ENCODE measurements at regions not wholly inside any gene's neighbourhood (a gene's known extent, or its start where the extent isn't known, plus 50 kb on each side); places are given as distances from the start of the nearest gene placed in this dataset.

GRCh38 chr3:43207628-43208085 is 78.7 kb upstream of the SNRK start:
- no peak for DNase-seq

DNA sequence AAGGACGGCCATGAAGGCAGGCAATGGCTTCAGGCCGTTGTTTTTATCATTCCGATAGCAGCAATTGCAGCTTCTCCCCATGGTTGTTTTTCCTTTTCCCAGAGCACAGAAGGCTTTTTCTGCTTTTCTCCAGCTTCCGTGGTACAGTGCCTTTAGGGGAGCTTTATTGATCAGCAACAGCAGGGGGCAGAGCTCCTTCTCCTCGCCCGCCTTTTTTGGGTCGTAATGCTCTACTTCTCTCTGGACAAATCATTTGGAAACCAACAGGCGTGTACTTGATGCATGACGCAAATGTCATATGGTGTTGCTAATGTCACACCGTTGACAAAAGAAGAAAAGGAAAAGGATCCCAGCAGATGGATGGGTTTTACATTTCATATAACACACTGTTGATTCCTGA is 79.7 kb upstream of the SNRK start:
- DNase-seq: no peak

DNA sequence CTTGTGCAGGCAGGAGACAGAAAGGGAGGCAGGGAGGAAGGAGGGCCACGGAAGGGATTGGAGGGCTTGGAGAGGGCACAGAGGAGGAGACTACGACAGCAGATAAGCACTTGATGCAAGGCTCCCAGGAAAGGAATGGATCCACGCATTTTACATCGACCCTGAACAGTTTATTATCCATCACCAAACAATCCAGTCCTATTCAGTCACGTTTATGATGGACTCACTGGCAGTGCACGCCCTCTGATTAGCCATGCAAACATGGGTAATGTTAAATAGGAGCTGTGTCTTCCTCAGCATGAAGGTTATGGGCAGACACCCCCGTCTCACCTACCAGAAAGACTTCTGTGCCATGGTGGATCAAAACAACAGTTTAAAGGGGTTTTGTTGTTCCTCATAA is 80.2 kb upstream of the SNRK start:
- DNase-seq: no peak

DNA sequence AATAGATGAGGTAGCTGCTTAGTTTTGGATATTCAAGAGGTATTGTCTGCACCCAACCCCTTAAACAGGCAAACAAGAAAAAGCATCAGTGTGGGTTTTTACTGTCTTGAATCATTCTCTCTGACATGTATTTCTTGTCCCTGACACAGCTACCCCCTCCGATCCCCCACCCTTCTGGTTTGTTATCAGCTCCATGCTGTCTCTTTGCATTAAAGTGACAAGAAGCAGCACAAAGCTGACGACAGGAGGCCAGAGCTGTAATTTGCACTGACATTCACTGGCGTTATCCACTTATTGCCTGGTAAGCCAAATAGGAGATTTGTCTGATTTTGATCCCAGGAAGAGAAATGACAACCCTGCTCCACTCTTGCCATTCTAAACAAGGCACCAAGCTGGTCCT is 83.3 kb upstream of the SNRK start:
- DNase-seq: no peak

GRCh38 chr3:43201581-43201980 is 84.8 kb upstream of the SNRK start:
- no peak for DNase-seq

- no peak for DNase-seq
Measured at GRCh38 chr3:43199645-43200306, 86.6 kb upstream of the SNRK start.

DNA sequence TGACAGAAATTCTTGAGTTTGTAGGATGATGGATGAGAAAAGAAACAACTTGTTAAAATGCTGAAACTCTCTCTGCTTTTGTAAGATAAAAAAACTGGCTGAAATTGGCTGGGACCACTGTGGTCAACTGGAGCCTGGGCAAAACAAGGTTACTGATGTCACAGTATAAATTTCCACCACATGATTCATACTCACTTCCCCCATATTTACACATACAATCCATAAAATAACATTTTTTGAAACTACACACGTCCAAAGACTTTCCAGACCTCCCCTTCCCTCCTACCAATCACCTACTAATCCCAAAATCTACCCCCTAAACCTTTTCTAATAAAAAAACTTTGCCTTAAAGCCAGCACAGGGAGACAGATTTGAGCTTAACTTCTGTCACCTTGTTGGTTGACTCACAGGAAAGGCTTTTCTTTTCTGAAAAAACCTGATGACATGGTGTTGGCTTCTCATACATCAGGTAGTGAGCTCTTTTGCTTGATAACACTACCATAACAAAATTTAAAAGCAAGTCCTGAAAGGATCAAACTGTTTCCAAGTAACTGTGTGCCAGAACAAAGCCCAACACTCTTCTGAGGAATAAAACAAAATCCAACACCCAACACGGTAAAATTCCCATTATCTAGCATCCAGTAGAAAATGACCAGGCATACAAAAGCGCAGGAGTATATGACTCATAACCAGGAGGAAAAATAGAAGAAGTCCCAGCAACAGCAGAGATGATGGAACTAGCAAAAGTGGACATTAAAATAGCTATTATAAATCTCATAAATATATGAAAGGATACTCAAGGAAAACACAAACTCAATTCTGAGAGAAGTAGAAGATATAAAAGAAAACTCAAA is 87.3 kb upstream of the SNRK start:
- no peak for DNase-seq

- DNase-seq: no peak
Measured at GRCh38 chr3:43198301-43198700, 88.0 kb upstream of the SNRK start.

GRCh38 chr3:43197181-43197580 is 89.2 kb upstream of the SNRK start:
- DNase-seq: no peak

DNA sequence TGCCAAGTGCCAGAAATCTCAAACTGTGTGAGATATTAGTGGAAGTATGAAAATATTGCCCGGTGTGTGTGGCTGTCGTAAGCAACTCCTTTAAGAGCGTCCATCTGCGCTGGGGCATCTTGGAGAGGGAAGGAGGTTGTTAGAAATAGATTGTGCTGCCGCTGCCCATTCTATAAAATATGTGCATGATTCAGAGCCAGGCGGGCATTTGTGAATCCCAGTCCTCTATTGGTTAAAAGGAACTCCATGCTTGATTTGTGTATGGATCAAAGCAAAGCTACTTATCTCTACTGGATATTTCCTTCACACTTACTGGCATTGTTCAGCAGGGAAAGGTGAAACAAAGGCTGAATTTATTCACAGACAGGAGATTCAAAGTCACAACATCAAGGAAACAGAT is 89.6 kb upstream of the SNRK start:
- no peak for DNase-seq

- DNase-seq: no peak
Measured at GRCh38 chr3:43195115-43195498, 89.2 kb upstream of the POMGNT2 start.

DNA sequence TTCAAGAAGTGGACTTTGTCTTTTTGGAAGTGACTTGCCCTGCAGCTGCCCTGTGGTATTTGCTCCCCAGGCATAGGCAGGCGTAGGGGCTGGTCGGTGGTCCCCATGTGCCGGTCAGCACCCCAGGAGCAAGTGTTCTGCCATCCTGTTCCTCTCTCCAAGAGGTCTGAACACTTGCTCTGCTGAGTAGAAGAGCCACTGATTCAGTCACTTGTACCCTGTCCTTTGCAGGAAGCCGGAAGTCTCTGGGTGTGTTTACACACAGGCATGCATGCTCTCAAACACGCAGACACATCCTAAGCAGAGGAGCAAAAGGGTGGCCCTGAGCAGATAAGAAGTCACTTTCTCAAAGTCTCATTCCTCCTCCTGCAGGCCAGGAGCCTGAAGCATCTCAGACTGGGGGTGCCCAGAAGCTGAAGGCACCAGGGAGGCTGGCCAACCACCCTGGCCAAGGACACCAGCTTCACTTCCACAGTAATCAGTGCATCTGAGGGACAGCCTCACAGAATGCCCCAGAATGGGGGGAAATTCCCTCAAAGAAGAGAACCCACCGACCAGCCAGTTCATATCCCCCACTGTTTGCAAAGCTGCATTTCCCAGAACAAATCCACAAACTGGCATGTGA is 88.7 kb upstream of the POMGNT2 start:
- DNase-seq: no peak

- DNase-seq: no peak
Measured at GRCh38 chr3:43194069-43194468, 88.2 kb upstream of the POMGNT2 start.

DNA sequence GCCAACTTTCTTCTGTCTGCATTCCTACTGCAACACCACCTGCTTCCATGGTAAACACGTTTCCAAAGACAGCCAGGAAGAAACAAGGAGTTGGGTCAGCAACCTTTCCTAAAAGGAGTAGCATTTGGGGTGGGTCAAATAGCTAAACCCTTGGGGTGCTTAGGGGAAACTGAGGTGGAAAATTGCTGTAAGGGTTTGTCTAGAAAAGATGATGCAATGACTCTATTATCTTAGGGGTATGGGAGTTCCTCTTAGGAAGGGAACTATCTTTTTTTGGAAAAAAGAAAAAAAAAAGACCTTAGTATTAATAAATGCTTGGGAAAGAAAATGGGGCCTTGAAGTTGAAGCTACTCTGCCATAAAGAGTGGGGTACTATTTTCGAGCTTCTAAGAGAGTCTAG is 86.1 kb upstream of the POMGNT2 start:
- no peak for DNase-seq

DNA sequence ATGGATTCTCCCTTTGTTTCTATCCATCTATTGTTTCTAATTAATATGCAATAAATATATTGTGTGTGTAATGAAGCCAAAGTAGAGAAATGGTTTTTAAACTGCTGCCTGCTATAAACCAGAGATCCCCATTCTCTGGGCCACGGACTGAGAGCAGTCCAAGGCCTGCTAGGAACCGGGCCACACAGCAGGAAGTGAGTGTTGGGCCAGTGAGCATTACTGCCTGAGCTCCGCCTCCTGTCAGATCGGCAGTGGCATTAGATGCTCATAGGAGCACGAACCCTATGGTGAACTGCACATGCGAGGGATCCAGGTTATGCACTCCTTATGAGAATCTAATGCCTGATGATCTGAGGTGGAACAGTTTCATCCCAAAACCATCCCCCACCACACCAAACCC is 85.2 kb upstream of the POMGNT2 start:
- no peak for DNase-seq

DNA sequence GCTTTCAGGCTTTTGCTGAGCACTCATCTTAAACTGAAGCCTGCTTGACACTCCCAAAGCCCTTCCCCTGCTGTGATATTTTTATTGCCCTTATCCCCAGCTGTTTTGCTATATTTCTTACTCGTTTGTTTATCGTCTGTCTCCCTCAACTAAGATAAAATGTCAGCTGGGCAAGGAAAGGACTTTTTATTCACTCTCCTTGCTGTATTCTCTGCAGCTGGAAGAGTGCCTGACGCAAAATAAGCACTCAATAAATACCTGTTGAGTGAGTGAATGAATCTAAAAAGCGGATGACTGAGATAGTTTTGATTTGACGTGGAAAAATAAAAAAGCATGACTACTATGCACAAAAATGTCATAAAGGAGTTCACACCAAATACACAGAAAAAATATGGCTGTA is 84.8 kb upstream of the POMGNT2 start:
- no peak for DNase-seq

DNA sequence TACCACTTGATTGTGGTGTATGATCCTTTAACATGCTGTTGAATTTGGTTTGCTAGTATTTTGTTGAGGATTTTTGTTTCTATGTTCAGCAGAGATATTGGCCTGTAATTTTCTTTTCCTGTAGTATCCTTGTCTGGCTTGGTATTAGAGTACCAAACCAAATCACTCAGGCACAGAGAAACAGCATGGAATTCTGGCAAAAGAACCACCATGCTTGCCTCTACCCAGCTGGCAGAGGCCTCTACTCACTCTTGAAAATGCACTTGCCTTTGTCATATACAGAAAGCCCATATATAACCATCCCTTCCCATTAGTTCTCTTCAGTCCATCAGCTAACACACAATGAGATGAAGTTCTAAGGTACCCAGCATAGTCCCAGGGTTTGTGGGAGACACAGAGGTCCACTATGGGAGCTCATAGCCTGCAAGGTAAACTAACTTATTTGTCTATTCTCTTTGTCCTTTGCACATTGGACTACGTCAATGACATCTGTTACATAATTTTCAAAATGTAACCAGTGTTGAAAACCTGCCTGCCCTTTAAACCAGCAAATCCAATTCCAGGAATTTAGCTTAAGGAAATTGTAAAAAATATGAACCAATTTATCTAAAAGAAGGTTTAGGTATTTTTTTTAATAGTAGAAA is 82.1 kb upstream of the POMGNT2 start:
- no peak for DNase-seq

DNA sequence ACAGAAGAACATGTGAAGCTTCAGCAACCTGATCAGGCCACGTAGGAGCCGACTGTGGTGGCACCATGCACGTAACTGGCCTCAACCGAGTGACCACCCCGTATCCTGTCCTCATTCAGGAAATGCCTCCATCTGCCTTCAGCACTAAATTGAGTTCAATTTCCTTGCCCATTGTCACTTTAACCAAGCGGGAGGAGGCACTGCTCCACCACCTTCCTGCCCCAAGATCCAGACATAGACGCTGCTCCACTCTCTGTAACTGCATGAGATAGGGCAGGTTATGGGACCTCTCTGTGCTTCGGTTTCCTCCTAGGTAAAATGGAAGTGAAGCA is 80.1 kb upstream of the POMGNT2 start:
- no peak for DNase-seq

DNA sequence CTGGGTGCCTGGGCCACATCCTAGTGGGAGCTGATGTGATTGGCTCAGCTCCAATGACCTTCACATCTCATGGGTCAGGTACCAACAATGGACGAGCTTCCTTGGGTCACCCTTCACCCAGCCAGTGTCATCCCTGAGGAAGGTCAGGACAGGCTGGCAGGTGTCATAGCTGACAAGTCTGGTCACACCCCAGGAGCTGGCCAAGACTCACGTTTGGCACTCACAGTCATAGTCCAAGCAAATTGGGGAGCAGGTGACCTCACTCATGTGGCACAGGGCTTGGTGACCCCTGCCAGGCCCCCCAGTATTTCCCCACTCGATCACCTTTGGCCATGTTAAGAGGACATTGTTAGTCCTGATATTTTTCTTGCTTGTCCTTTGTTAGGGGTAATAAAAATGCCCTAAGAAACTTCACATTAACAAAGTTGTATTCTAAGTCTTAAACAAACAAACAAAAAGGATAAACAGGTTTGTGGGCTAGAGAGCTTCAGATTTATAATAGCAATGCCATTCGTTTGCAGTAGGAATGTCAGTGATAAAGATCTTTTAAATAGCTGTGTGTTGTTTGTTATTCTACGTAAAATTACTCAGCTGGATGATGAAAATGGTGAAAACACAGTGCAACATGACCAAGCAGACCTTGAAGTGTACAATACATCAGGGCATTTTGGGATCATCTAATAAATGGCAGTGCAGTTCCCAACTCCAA is 79.5 kb upstream of the POMGNT2 start:
- no peak for DNase-seq

DNA sequence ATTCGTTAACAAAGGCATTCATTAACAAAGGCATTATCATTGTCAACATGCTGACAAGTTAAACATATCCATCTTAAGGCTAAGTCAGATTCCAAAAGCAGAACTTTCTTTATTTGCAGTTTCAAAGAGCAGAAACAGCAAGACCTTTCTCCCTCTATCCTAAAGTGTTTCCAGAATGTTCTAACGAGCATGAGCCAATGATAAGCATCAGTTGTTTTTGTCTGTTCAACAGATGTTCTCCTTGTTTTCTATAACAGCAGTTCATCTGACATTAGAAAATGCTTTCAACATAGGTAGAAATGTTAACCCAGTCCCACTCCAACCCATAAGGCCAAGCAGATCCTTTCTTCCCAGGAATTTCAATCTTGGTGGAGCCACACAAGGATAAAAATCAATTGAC is 77.6 kb upstream of the POMGNT2 start:
- DNase-seq: peak; percentile 44

GRCh38 chr3:43181202-43181821 is 75.4 kb upstream of the POMGNT2 start:
- DNase-seq: no peak

DNA sequence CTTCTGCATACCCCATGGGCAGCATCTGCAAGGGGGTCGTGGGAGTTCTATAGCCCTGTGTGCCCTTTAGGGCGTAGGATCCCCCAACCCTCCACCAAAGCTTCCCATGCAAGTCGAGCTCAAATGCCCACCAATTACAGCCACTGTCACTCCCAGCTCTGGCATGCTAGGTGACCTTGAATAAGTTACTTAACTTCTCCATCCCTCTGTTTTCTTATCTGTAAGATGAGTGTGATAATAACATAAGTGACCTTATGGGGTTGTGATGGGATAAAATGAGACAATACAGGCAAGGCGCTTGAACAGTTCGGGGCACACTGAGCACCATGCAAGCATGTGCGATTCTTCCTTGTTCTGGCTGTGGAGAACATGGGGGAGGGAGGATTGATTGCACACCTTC is 74.8 kb upstream of the POMGNT2 start:
- DNase-seq: no peak

All from skin of body (tissue), 1 donor.